Tibial nerve (tissue), 4 donors: ENCODE measurements at regions not wholly inside any gene's neighbourhood (a gene's known extent, or its start where the extent isn't known, plus 50 kb on each side); places are given as distances from the start of the nearest gene placed in this dataset.

ENCODE experiments used
- DNase-seq, 2 donors: peaks; one replicate each; pipeline ENCODE4 v3.0.0-alpha.2; 2019; ENCODE audit warnings: low spot score in 2 of 2
- H3K27ac ChIP-seq, 4 donors: fragments of 200-600 bp; sonication (generic) in 3 of 4; one replicate each; pipeline ENCODE4 v1.5.1; 2017 to 2019; ENCODE audit warnings: mild to moderate bottlenecking in 1 of 4
- H3K27me3 ChIP-seq, 2 donors: fragments of 200-600 bp; sonication (generic) in 1 of 2; one replicate each; pipeline versions ENCODE4 v1.5.1 to v1.6.0; 2017 to 2019
- H3K36me3 ChIP-seq, 3 donors: fragments of 200-600 bp; sonication (generic); one replicate each; pipeline ENCODE4 v1.5.1; 2018 to 2019
- H3K4me1 ChIP-seq, 4 donors: fragments of 200-600 bp; sonication (generic) in 3 of 4; one replicate each; pipeline ENCODE4 v1.5.1; 2017 to 2019
- H3K4me3 ChIP-seq, 4 donors: fragments of 200-600 bp; sonication (generic) in 3 of 4; one replicate each; pipeline ENCODE4 v1.5.1; 2017 to 2019; ENCODE audit warnings: mild to moderate bottlenecking in 1 of 4, moderate library complexity in 1 of 4
- H3K9me3 ChIP-seq, 4 donors: fragments of 200-600 bp; sonication (generic) in 3 of 4; one replicate each; pipeline ENCODE4 v1.5.1; 2017 to 2019
- EP300 ChIP-seq, 2 donors: sonication (generic); formaldehyde crosslinking; IDR thresholded peaks; one replicate each; pipeline ENCODE4 v1.6.1; 2017; ENCODE audit warnings: antibody characterized with exemption in 2 of 2, mild to moderate bottlenecking in 1 of 2
- POLR2A ChIP-seq, 2 donors: fragments of 450-650 bp; IDR thresholded peaks; one replicate each; pipeline ENCODE4 v1.6.1; 2017; ENCODE audit warnings: antibody characterized with exemption in 2 of 2, mild to moderate bottlenecking in 2 of 2, moderate library complexity in 2 of 2
- WGBS, 2 donors: methylation state at CpG; one replicate each; pipeline ENCODE4 v1.1.5; 2018; 5-methylcytosine and 5-hydroxymethylcytosine counted together
- TF ChIP-seq, protein P1 (sequence below), 5 experiments: fragments of 200-600 bp in 3 of 5; fragments of 450-650 bp in 2 of 5; sonication (generic) in 3 of 5; IDR thresholded peaks; one replicate each; pipeline ENCODE4 v1.5.1; 2016 to 2019; ENCODE audit warnings: antibody characterized with exemption in 5 of 5, mild to moderate bottlenecking in 3 of 5, moderate library complexity in 2 of 5

DNA sequence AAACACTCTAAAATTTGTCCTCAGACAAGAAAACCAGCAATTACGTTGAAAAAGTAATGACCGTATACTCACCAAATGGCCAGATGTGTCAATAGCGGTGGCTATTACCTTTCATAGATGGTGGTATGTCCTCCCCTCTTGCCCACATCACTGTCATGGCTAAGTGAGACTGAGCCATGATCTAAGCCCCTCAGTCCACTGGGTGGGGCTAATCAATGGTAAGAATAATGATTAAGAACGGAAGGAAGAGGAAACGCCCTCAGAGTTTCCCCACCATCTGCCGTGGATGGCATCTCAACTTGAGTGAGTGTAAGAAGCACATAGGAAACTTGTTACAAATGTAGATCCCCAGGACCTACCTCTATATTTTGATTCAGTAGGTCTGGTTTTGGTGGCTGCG is 65.8 kb upstream of the EFEMP1 start:
- H3K27ac ChIP-seq: no peak overlapping the region
- H3K9me3 ChIP-seq: no peaks in the 10 kb centered on the region
- peaks cover 0 to 7% (median 0%) of the 10 kb centered on the region in 4 donors for H3K4me1 ChIP-seq
- TF ChIP-seq EP300 (IDR thresholded peaks at IDR 0.05): no peak
- TF ChIP-seq, protein P1, sequence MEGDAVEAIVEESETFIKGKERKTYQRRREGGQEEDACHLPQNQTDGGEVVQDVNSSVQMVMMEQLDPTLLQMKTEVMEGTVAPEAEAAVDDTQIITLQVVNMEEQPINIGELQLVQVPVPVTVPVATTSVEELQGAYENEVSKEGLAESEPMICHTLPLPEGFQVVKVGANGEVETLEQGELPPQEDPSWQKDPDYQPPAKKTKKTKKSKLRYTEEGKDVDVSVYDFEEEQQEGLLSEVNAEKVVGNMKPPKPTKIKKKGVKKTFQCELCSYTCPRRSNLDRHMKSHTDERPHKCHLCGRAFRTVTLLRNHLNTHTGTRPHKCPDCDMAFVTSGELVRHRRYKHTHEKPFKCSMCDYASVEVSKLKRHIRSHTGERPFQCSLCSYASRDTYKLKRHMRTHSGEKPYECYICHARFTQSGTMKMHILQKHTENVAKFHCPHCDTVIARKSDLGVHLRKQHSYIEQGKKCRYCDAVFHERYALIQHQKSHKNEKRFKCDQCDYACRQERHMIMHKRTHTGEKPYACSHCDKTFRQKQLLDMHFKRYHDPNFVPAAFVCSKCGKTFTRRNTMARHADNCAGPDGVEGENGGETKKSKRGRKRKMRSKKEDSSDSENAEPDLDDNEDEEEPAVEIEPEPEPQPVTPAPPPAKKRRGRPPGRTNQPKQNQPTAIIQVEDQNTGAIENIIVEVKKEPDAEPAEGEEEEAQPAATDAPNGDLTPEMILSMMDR (IDR thresholded peaks at IDR 0.05): no peak
- TF ChIP-seq POLR2A (IDR thresholded peaks at IDR 0.05): no peak
- 91 to 93% methylated on average over 7 of the region's 7 CpGs for WGBS, 2 donors
- H3K27me3 ChIP-seq: no peaks in the 10 kb centered on the region
- H3K4me3 ChIP-seq: no peak overlapping the region
- DNase-seq: no peak
- H3K36me3 ChIP-seq: no peaks in the 10 kb centered on the region

DNA sequence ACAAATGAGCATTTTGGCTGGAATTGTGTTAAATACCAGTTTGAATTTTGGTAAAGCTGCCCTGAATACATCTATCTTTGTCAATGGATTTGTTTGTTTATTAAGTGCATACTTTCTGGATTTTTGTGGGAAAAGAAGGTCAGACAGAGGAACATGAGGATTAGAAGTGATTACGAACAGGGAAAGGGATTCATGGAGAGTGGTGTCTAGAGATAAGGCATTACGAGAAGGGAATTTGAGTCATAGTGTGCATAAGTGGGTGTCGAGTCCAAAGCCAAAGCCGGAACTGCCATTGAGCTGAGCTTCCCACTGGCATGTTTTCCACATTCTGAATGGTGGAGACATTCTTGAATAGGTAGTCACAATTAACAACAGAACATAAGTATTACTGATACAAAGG is 68.9 kb upstream of the EFEMP1 start:
- Histone ChIP-seq H3K36me3 (no peaks in the 10 kb centered on the region), H3K27ac (no peak overlapping the region), H3K4me3 (no peak overlapping the region), H3K27me3 (no peaks in the 10 kb centered on the region), H3K4me1 (peaks cover 0 to 7% (median 0%) of the 10 kb centered on the region in 4 donors), H3K9me3 (no peaks in the 10 kb centered on the region)
- WGBS, 2 donors: 27 to 44% methylated on average over 4 of the region's 4 CpGs
- DNase-seq: no peak
- TF ChIP-seq, protein P1 (IDR thresholded peaks at IDR 0.05): no peak
- TF ChIP-seq POLR2A (IDR thresholded peaks at IDR 0.05) (no peak), EP300 (IDR thresholded peaks at IDR 0.05) (no peak)

DNA sequence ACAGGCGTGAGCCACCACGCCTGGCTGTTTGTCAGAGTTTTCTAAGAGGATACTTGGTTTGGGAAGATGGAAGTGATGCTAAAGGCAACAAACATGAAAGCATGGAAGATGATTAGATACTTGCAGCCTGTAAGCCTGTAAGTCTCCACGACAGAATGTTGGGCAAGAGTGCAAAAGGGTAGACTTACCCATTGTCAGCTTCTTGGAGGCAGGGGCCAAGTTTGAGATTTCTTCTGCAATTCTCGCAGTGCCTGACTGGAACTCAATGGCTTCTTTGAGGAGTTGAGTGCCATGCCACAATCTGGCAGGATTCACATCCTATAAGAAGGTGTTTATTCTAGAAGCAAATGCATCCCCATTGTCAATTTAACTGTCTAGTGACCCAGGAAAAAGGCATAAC is 70.1 kb upstream of the EFEMP1 start:
- H3K36me3 ChIP-seq: no peaks in the 10 kb centered on the region
- DNase-seq: no peak
- H3K4me3 ChIP-seq: no peak overlapping the region
- no peaks in the 10 kb centered on the region for H3K9me3 ChIP-seq
- 72 to 79% methylated on average over 4 of the region's 4 CpGs for whole genome bisulfite sequencing, 2 donors
- H3K4me1 ChIP-seq: peaks cover 0 to 7% (median 0%) of the 10 kb centered on the region in 4 donors
- no peaks in the 10 kb centered on the region for H3K27me3 ChIP-seq
- no peak overlapping the region for H3K27ac ChIP-seq
- TF ChIP-seq EP300 (IDR thresholded peaks at IDR 0.05): no peak
- TF ChIP-seq POLR2A (IDR thresholded peaks at IDR 0.05): no peak
- TF ChIP-seq, protein P1 (IDR thresholded peaks at IDR 0.05): no peak

DNA sequence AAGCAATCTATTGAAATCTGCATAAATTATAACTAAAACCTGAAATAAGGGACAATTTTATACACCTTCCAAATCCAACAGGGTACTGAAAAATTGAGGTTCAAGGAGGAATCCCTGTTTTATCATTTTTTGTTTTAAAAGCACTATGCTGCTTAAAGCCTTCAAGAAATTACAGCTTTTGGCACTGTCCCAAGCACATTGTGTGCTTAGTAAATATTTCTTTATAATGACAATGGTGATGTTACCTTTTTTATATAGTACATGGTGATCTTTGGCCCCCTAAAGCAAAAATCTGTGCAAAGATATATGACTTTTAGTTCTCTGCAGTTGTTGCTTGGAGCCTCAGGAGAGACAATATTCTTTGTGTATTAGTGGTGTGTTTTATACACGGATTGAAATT is 71.6 kb upstream of the EFEMP1 start:
- Histone ChIP-seq H3K4me1 (peaks cover 0 to 7% (median 0%) of the 10 kb centered on the region in 4 donors), H3K27ac (no peak overlapping the region), H3K4me3 (no peak overlapping the region), H3K9me3 (no peaks in the 10 kb centered on the region), H3K27me3 (no peaks in the 10 kb centered on the region), H3K36me3 (no peaks in the 10 kb centered on the region)
- TF ChIP-seq, protein P1 (IDR thresholded peaks at IDR 0.05): no peak
- TF ChIP-seq EP300 (IDR thresholded peaks at IDR 0.05) (no peak), POLR2A (IDR thresholded peaks at IDR 0.05) (no peak)
- 47 to 55% methylated on average over 1 of the region's 1 CpG for WGBS, 2 donors
- DNase-seq: no peak

DNA sequence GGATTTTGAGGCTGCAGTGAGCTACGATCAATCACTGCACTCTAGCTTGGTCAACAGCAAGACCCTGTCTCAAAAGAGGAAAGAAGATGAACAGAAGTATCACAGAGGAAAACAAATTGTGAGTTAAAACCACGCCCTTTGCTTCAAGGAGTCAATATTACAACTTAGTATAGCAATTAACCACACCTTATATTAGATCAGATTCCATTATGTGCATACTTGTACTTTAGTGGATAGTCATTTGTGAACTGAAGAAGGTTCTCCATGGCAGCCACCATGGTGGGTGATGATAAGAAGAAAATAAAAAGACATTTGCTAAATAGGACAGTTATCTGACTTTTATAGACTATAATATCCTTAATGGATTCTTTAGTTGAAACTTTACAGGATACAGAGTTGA is 72.3 kb upstream of the EFEMP1 start:
- Histone ChIP-seq H3K4me1 (peaks cover 0 to 7% (median 0%) of the 10 kb centered on the region in 4 donors), H3K9me3 (no peaks in the 10 kb centered on the region), H3K4me3 (no peak overlapping the region), H3K27me3 (no peaks in the 10 kb centered on the region), H3K36me3 (no peaks in the 10 kb centered on the region), H3K27ac (no peak overlapping the region)
- 78 to 89% methylated on average over 2 of the region's 2 CpGs for WGBS, 2 donors
- no peak for DNase-seq
- no peak for TF ChIP-seq EP300 (IDR thresholded peaks at IDR 0.05)
- no peak for TF ChIP-seq POLR2A (IDR thresholded peaks at IDR 0.05)
- TF ChIP-seq, protein P1 (IDR thresholded peaks at IDR 0.05): no peak
